ENCODE measurements at regions not wholly inside any gene's neighbourhood (a gene's known extent, or its start where the extent isn't known, plus 50 kb on each side); places are given as distances from the start of the nearest gene placed in this dataset.

DNA sequence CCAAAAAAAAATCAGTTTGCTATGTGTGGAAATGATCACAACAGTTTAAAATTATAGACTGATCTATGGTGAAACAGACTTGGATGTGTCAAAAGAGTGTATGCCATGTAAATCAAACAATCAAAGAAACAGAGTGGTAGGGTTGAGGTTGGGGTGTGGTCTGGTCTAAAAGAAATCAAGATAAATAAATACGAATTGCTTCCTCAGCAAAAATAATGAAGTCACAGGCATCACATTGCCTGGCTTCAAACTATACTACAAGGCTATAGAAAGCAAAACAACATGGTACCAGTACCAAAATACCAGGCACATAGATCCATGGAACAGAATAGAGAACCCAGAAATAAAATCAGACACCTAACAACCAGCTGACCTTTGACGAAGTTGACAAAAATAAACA lies 1796.9 kb downstream of the NCAM2 start:
- TF ChIP-seq, protein P1, sequence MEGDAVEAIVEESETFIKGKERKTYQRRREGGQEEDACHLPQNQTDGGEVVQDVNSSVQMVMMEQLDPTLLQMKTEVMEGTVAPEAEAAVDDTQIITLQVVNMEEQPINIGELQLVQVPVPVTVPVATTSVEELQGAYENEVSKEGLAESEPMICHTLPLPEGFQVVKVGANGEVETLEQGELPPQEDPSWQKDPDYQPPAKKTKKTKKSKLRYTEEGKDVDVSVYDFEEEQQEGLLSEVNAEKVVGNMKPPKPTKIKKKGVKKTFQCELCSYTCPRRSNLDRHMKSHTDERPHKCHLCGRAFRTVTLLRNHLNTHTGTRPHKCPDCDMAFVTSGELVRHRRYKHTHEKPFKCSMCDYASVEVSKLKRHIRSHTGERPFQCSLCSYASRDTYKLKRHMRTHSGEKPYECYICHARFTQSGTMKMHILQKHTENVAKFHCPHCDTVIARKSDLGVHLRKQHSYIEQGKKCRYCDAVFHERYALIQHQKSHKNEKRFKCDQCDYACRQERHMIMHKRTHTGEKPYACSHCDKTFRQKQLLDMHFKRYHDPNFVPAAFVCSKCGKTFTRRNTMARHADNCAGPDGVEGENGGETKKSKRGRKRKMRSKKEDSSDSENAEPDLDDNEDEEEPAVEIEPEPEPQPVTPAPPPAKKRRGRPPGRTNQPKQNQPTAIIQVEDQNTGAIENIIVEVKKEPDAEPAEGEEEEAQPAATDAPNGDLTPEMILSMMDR (IDR thresholded peaks at IDR 0.05; ENCODE audit: insufficient read depth, low read depth, low read length): no peak
- TF ChIP-seq EZH2 (IDR thresholded peaks at IDR 0.05; ENCODE audit: insufficient read depth, low read length): no peak

Data from astrocyte (in vitro differentiated cells and primary cell).